Tibial nerve (tissue), 4 donors: ENCODE measurements at regions not wholly inside any gene's neighbourhood (a gene's known extent, or its start where the extent isn't known, plus 50 kb on each side); places are given as distances from the start of the nearest gene placed in this dataset.
"Not testable (repeated sequence)": the region's sequence is repeated elsewhere in the genome, so short reads cannot be mapped to it uniquely, and the experiment has no call there.

Experiments
- DNase-seq, 2 donors: peaks; one replicate each; pipeline ENCODE4 v3.0.0-alpha.2; 2019; ENCODE audit warnings: low spot score in 2 of 2
- H3K27ac ChIP-seq, 4 donors: fragments of 200-600 bp; sonication (generic) in 3 of 4; one replicate each; pipeline ENCODE4 v1.5.1; 2017 to 2019; ENCODE audit warnings: mild to moderate bottlenecking in 1 of 4
- H3K27me3 ChIP-seq, 2 donors: fragments of 200-600 bp; sonication (generic) in 1 of 2; one replicate each; pipeline versions ENCODE4 v1.5.1 to v1.6.0; 2017 to 2019
- H3K36me3 ChIP-seq, 3 donors: fragments of 200-600 bp; sonication (generic); one replicate each; pipeline ENCODE4 v1.5.1; 2018 to 2019
- H3K4me1 ChIP-seq, 4 donors: fragments of 200-600 bp; sonication (generic) in 3 of 4; one replicate each; pipeline ENCODE4 v1.5.1; 2017 to 2019
- H3K4me3 ChIP-seq, 4 donors: fragments of 200-600 bp; sonication (generic) in 3 of 4; one replicate each; pipeline ENCODE4 v1.5.1; 2017 to 2019; ENCODE audit warnings: mild to moderate bottlenecking in 1 of 4, moderate library complexity in 1 of 4
- H3K9me3 ChIP-seq, 4 donors: fragments of 200-600 bp; sonication (generic) in 3 of 4; one replicate each; pipeline ENCODE4 v1.5.1; 2017 to 2019
- WGBS, 2 donors: methylation state at CpG; one replicate each; pipeline ENCODE4 v1.1.5; 2018; 5-methylcytosine and 5-hydroxymethylcytosine counted together

DNA sequence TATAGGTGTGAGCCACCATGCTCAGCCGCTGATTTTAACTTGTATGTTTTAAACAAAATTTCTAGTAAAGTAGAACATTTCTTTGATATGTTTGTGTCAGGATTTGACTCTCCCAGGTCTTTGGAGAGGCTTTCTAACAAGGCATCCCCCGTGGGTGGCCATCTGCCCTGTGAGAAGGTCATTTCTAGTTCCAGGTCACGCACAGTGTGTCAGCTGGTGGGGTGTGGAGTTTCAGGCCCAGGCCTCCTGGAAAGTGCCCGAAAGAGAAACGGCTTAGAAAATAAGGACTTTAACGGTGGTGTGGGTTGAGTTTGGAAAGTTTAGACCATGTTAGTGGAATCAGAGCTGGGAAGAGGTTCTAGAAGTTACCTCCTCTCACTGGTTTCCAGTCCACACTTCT lies 61.0 kb downstream of the SPDYE17 start:
- not testable (repeated sequence) for H3K4me3 ChIP-seq, H3K36me3 ChIP-seq, H3K4me1 ChIP-seq, DNase-seq, H3K27me3 ChIP-seq, H3K27ac ChIP-seq, H3K9me3 ChIP-seq
- 100% methylated on average over 1 to 3 of the region's 6 CpGs for WGBS, 2 donors

DNA sequence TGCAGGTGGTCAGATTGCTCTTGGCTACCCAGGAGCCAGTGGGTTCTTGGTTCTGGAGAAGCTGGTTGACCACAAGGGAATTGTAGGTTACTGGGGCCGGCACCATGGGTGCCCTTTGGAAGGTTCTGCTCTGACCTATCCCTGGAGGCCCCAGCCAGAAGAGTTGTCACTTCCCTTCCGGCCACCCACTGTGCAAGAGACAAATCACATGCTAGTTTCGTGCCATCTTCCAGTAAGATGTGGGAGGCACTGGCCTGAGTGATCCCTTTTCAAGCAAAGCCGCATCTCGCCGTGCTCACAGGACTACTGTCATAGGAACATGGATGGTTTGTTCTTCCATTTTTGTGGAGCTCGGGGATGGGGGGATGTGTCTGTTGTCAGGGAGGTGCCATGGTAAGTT lies 62.3 kb downstream of the SPDYE17 start:
- not testable (repeated sequence) for H3K9me3 ChIP-seq, H3K4me3 ChIP-seq, H3K36me3 ChIP-seq, H3K4me1 ChIP-seq, H3K27ac ChIP-seq, DNase-seq, H3K27me3 ChIP-seq
- WGBS, 2 donors = 92 to 98% methylated on average over 1 to 3 of the region's 7 CpGs

DNA sequence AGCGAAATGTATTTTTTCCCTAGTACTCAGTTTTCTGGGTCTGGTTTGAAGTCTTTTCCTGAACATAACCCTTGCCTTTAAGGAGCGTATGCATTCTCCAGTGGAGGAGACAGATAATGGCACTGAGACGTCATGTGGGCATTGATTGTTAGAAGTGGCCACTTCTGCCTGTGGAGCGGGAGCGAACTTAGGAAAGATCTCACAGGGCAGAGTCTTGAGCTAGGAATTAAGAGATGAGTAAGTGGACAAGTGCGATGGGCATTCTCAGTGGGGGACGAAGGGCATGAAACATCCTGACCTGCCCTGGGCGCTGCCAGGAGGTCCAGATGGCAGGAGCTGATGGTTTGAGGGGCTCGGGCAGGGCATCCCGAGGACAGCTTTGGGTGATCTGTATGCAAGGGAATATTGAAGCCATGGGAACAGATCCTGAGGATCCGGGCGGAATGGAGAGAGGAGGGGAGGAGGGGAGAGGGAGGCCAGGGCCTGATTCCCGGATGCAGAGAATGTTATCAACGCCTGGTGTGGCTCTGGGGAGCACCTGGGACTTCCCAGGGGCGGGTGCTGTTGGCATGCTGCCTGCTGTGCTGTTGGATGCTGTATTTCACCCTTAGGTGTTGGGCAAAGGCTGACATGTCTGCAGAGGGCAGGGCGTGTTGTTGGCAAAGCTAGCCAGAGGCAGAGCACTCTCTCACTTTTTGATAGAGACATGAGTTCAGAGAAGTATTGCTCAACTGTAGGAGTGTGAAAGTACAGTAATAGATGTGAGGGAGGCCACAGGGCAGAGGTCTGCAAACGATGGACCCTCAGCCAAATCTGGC lies 66.2 kb downstream of the SPDYE17 start:
- not testable (repeated sequence) for DNase-seq, H3K27me3 ChIP-seq
- no CpG with 5 or more reads among the region's 17 CpGs for WGBS, 2 donors

DNA sequence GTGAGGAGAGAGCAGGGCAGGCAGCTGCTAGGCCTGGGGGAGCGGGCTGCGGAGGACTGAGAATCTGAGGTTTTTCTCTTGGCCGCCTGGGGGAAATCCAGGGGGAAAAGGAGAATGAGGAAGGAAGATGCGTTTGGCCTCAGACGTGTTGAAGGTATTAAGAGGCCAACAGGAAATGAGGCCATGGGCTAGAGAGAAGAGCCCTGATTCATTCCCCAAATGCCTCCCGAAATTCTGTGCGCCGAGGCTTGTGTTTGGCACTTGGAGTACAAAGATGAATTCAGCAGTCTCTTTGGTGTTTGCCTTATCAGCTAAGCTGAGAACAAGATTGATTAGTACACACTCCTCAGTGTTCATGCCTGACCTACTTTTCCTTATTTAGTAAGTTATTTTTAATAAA lies 68.1 kb downstream of the SPDYE17 start:
- not testable (repeated sequence) for H3K4me1 ChIP-seq, H3K27me3 ChIP-seq, H3K4me3 ChIP-seq, H3K9me3 ChIP-seq, H3K27ac ChIP-seq, DNase-seq, H3K36me3 ChIP-seq
- no CpG with 5 or more reads among the region's 8 CpGs for WGBS, 2 donors

More for the DNA sequence above, 66.2 kb downstream of the SPDYE17 start:
- H3K4me1 ChIP-seq, H3K4me3 ChIP-seq, H3K9me3 ChIP-seq, H3K27ac ChIP-seq, H3K36me3 ChIP-seq: not testable (repeated sequence)

DNA sequence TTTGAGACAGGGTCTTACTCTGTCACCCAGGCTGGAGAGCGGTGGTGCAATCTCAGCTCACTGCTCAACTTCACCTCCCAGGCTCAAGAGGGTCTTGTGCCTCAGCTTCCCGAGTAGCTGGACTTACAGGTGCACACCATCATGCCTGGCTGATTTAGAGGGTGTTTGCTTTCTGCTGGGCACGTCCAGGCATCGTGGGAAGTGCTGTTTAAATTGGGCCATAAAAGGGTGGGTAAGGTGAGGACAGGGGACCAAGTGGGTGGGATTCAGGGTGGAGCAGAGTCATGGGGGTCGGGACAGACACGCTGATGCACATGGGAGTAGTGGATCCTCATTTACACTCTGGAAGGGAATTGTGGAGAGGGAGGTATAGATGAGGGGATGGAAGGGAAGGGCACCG lies 69.1 kb downstream of the SPDYE17 start:
- not testable (repeated sequence) for H3K4me1 ChIP-seq, H3K36me3 ChIP-seq, H3K27ac ChIP-seq, H3K27me3 ChIP-seq, H3K4me3 ChIP-seq, H3K9me3 ChIP-seq, DNase-seq
- 71 to 73% methylated on average over 4 to 5 of the region's 7 CpGs for WGBS, 2 donors

DNA sequence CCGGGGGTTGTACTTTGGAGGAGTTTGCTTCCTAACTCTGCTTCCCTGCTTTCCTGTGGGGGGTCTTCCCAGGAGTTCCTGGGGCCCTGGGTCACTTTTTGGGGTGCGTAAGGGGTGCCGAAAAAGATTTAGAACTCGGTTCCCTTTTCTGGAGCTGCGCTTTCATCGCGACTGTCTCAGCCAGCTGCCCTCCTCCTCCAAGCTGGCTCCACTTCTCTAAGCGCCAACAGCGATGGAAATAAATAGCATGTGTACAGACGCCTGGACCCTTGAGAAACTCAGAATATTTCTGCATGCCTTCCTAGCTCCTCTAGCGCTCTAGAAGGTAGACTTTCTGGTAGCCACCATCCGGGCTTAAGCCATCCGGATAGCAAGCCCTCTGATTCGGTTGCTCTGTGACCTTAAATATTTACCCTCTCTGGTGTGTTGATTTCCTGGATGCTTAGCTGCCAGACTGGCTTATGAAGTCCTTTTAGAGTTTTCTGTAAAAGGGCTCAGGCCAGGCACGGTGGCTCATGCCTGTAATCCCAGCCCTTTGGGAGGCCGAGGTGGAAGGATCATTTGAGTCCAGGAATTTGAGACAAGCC lies 71.7 kb downstream of the SPDYE17 start:
- not testable (repeated sequence) for H3K4me3 ChIP-seq, H3K36me3 ChIP-seq, DNase-seq, H3K27me3 ChIP-seq, H3K27ac ChIP-seq, H3K4me1 ChIP-seq, H3K9me3 ChIP-seq
- no CpG with 5 or more reads among the region's 16 CpGs for WGBS, 2 donors

DNA sequence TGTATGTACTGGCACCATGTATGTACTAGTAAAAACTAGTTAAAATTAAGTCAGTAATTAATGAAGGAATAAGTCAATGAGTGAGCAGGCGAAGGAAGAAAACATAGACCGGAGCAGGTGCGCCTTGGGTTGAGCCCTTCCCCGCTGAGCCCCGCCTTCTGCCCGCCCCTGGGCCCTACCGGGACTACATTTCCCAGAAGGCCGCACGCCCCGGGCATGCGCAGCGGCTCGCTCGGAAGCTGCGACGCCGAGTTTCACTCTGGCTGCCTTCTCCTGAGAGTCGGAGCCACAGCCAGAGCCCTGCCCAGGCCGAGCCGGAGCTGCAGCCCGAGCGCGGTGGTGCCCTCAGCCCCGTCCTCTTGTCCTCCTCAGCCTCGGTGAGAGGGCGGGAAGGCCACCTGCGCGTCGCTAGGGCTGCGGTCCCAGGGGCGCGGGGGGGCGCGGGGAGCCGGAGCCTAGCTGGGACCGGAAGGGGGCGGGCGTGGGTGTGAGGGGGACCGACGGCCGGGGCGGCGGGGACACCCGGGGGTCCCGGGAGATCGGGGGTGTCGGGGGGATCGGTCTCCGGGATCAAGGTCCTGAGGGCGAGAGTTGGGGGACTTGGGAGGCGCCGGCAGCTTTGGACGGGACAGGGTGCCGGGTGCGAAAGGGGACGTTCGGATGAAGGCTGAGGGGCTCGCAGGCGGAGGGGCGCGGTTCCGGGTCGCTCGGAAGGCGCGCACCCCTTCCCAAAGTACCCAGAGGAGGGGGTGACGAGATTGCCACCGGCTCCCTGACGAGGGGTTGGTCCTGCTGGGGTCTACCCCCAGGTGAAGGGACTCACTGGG lies 72.4 kb downstream of the SPDYE17 start:
- not testable (repeated sequence) for H3K4me1 ChIP-seq, H3K9me3 ChIP-seq, H3K27me3 ChIP-seq, H3K27ac ChIP-seq, H3K36me3 ChIP-seq, DNase-seq
- H3K4me3 ChIP-seq = peak overlapping the region in 1 of 4 donors; percentile 22
- no CpG with 5 or more reads among the region's 69 CpGs for WGBS, 2 donors

DNA sequence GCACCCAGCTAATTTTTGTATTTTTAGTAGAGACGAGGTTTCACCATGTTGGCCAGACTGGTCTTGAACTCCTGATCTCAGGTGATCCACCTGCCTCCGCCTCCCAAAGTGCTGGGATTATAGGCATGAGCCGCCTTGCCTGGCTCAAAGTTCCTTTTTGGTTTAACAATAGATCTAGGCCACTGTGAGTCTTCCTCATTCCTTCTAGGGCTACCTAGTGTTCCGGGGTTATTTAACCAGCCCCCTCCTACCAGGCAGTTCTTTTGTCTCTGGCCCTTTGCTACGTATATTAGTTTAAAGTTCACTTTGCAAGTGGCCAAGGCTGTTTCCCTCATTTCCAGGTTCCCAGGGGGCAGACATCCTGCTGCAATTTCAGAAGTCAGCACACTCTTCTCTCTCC lies 75.6 kb downstream of the SPDYE17 start:
- not testable (repeated sequence) for H3K27ac ChIP-seq, H3K9me3 ChIP-seq, H3K4me3 ChIP-seq, H3K36me3 ChIP-seq, DNase-seq, H3K4me1 ChIP-seq, H3K27me3 ChIP-seq
- no CpG with 5 or more reads among the region's 5 CpGs for WGBS, 2 donors

DNA sequence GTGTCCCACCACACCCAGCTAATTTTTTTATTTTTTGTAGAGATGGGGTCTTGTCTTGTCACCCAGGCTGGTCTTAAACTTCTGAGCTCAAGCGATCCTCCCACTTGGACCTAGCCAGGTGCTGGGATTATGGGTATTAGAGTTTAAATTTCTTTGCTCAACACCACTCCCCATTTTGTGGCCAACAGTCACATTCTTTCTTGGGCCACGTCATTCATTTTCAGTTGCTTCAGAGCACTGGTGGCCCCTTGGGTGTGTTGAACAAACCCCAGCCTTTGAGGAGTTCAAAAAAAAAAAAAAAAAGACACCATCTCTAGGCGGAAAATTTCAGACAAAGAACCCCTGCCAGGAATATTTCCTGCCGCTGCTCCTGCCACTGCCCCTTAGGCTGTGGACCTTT lies 77.0 kb downstream of the SPDYE17 start:
- 0 to 48% methylated on average over 1 to 4 of the region's 4 CpGs for WGBS, 2 donors
- not testable (repeated sequence) for H3K4me1 ChIP-seq, H3K36me3 ChIP-seq

DNA sequence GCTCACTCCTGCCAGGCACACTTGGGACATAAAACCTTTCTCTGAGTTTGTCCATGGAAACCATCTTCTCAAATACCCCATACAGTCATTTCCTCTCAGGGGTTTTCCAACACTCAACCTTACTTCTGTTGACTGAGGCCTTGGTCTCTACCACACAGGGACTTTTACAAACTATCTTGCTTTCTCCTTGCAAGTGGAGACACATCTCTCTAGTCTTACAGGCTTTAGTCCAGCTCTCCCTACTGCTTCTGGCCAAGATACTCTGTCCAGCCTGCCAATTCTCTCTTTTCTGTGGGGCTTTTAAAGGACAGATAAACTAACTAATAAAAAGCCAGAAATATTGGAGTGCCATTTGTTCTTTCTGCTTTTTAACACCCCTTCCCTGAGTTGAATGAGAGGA lies 87.6 kb downstream of the SPDYE17 start:
- not testable (repeated sequence) for DNase-seq, H3K36me3 ChIP-seq, H3K4me1 ChIP-seq, H3K27me3 ChIP-seq, H3K27ac ChIP-seq, H3K4me3 ChIP-seq, H3K9me3 ChIP-seq

More for the DNA sequence above, 77.0 kb downstream of the SPDYE17 start:
- not testable (repeated sequence) for H3K27ac ChIP-seq, H3K27me3 ChIP-seq, DNase-seq, H3K4me3 ChIP-seq, H3K9me3 ChIP-seq

DNA sequence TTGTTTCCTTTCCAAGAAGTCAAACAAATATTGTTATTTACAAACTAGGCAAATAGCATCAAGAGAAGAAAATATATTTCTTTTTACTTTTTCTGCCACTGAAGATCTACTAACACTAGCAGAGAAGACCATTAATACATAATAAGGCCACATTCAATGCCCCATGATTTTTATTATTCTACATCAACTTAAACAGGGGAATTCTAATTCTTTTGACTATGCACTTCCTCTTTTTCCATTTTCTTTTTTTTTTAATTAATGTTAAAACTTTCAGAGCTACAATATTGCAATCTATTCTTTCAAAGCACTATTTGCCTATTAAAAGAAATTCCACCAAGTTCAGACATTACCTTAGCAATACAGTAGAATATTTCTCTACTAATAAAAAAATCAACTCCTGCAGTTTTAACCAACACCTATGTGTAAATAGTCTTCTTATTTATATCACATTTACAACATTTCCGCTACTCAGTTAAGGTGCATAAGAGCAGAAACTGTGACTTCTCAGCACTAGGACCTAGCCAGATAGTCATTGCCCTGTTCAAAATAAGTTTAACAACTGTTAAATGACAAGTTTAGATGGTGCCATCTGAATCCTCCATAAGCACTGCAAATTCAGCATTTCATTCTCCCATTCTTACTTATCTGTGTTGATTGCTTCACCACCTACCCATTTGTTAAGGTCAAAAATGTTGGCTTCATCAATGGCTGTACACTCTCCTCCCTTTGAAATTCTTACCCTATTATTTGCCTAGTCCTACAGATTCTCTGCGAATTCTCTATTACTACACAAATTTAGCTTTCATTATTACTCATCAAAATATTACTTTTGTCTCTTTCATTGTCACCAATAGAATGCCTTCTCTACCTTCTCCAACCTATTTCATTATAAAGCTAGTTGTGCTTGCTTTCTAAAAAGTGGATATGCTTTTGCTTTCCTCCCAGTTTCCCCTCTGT lies 90.1 kb downstream of the SPDYE17 start:
- not testable (repeated sequence) for H3K27me3 ChIP-seq, H3K27ac ChIP-seq, H3K36me3 ChIP-seq, H3K4me3 ChIP-seq, H3K4me1 ChIP-seq, DNase-seq, H3K9me3 ChIP-seq
- 100% methylated on average over 1 of the region's 2 CpGs for WGBS, 2 donors

DNA sequence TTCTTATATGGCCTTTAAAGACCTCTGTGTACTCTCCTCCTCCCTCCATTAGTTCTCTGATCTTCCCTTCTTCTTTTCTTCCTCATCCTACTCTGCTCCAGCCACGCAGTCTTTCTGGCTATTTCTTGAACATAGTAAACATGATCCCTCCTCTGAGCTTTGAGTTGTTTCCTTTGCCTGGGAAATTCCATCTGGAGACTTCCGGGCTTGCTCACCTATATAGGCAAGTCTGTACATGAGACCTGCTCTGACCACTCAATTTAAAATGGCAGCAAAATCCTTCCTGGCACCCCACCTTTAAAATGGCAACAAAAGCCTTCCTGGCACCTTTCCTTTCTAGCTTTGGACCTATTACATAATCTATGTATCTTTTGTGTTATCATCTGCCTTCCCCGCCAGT lies 94.4 kb downstream of the SPDYE17 start:
- not testable (repeated sequence) for DNase-seq, H3K4me1 ChIP-seq, H3K27me3 ChIP-seq, H3K36me3 ChIP-seq, H3K9me3 ChIP-seq, H3K4me3 ChIP-seq, H3K27ac ChIP-seq
- 91 to 96% methylated on average over 2 of the region's 3 CpGs for WGBS, 2 donors

DNA sequence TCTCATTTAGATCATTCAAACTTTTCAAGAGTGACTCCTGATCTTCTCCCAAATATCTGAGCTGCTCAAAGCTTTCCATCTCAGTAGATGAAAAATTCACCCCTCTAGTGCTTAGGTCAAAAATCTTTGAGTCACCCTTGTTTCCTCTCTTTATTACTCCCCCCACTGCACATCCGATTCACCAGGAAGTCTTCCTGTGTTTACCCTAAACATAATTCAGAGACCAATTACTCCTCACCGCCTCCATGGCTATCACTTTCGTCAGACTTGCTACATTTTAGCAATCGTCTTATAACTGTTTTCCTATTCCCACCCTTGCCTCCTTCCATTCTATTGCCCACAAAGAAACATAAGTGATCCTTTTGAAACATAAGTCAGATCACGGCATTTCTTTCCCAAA lies 94.8 kb downstream of the SPDYE17 start:
- not testable (repeated sequence) for H3K36me3 ChIP-seq, H3K4me1 ChIP-seq, DNase-seq, H3K27me3 ChIP-seq, H3K9me3 ChIP-seq, H3K27ac ChIP-seq, H3K4me3 ChIP-seq
- 74 to 79% methylated on average over 5 of the region's 5 CpGs for WGBS, 2 donors
